ENCODE measurements at regions not wholly inside any gene's neighbourhood (a gene's known extent, or its start where the extent isn't known, plus 50 kb on each side); places are given as distances from the start of the nearest gene placed in this dataset.

GRCh38 chr2:104755026-104755878 lies 98.7 kb upstream of the POU3F3 start (continued):
- no peak for TF ChIP-seq EZH2 (IDR thresholded peaks at IDR 0.05; ENCODE audit: low read depth, low read length, severe bottlenecking)
- TF ChIP-seq TAF1 (IDR thresholded peaks at IDR 0.05; ENCODE audit: low read depth, low read length), result no peak
- TF ChIP-seq SP1 (IDR thresholded peaks at IDR 0.05; ENCODE audit: low read depth, low read length), result no peak
- TF ChIP-seq CTCF (IDR thresholded peaks at IDR 0.05; ENCODE audit: control extremely low read depth in 1 of 3, insufficient read depth in 1 of 3, low read depth in 1 of 3, low read length in 3 of 3), result no peak
- TF ChIP-seq SP2 (IDR thresholded peaks at IDR 0.05; ENCODE audit: low read length), result no peak
- no peak for TF ChIP-seq SP4 (IDR thresholded peaks at IDR 0.05; ENCODE audit: low read length)
- no peak for TF ChIP-seq TBP (IDR thresholded peaks at IDR 0.05; ENCODE audit: low read depth, low read length)

All from H1 (cell line).